ENCODE measurements at regions not wholly inside any gene's neighbourhood (a gene's known extent, or its start where the extent isn't known, plus 50 kb on each side); places are given as distances from the start of the nearest gene placed in this dataset.

GRCh38 chr9:118583414-118583813, 785.8 kb downstream of the BRINP1 start:
- ATAC-seq (ENCODE audit: low read depth in 2 of 2) (no peak), DNase-seq (no peak)
- Mint-ChIP-seq H3K36me3 (no peaks in the 10 kb centered on the region), H3K4me1 (no peaks in the 10 kb centered on the region), H3K27ac (no peak overlapping the region), H3K27me3 (no peaks in the 10 kb centered on the region), H3K9me3 (peaks cover 0 to 18% (median 6%) of the 10 kb centered on the region in 7 donors), H3K4me3 (no peak overlapping the region)
- Histone ChIP-seq H3K9me3 (ENCODE audit: control insufficient read depth in 2 of 2, low read length in 2 of 2) (peaks cover 1 to 2% of the 10 kb centered on the region in 2 experiments), H3K27me3 (ENCODE audit: control insufficient read depth, insufficient read depth, low read length) (no peaks in the 10 kb centered on the region), H3K4me3 (ENCODE audit: low read depth, low read length) (no peak overlapping the region), H3K36me3 (ENCODE audit: control insufficient read depth, insufficient read depth, low read length) (no peaks in the 10 kb centered on the region), H3K27ac (ENCODE audit: insufficient read depth, low read length, poor library complexity, severe bottlenecking) (no peak overlapping the region), H3K4me1 (ENCODE audit: control insufficient read depth, insufficient read depth, low read length, poor library complexity, severe bottlenecking) (no peaks in the 10 kb centered on the region)

- no peak overlapping the region for H3K4me3 ChIP-seq (ENCODE audit: low read depth, low read length)
- H3K36me3 ChIP-seq (ENCODE audit: control insufficient read depth, insufficient read depth, low read length) = no peaks in the 10 kb centered on the region
- Mint-ChIP-seq H3K36me3 (no peaks in the 10 kb centered on the region), H3K4me3 (no peak overlapping the region), H3K9me3 (peaks cover 0 to 18% (median 7%) of the 10 kb centered on the region in 7 donors), H3K4me1 (no peaks in the 10 kb centered on the region), H3K27ac (no peak overlapping the region), H3K27me3 (no peaks in the 10 kb centered on the region)
- no peak overlapping the region for H3K27ac ChIP-seq (ENCODE audit: insufficient read depth, low read length, poor library complexity, severe bottlenecking)
- H3K9me3 ChIP-seq (ENCODE audit: control insufficient read depth in 2 of 2, low read length in 2 of 2) = peaks cover 0 to 1% of the 10 kb centered on the region in 2 experiments
- H3K27me3 ChIP-seq (ENCODE audit: control insufficient read depth, insufficient read depth, low read length) = no peaks in the 10 kb centered on the region
- DNase-seq = no peak
- H3K4me1 ChIP-seq (ENCODE audit: control insufficient read depth, insufficient read depth, low read length, poor library complexity, severe bottlenecking) = no peaks in the 10 kb centered on the region
- ATAC-seq (ENCODE audit: low read depth in 2 of 2) = no peak
Observed at GRCh38 chr9:118586978-118587377, 782.3 kb downstream of the BRINP1 start.

- no peak overlapping the region for H3K4me3 Mint-ChIP-seq
- no peaks in the 10 kb centered on the region for H3K27me3 ChIP-seq (ENCODE audit: control insufficient read depth, insufficient read depth, low read length)
- H3K36me3 ChIP-seq (ENCODE audit: control insufficient read depth, insufficient read depth, low read length) = no peaks in the 10 kb centered on the region
- DNase-seq (no peak), ATAC-seq (ENCODE audit: low read depth in 2 of 2) (no peak)
- no peaks in the 10 kb centered on the region for H3K36me3 Mint-ChIP-seq
- no peaks in the 10 kb centered on the region for H3K27me3 Mint-ChIP-seq
- no peaks in the 10 kb centered on the region for H3K4me1 ChIP-seq (ENCODE audit: control insufficient read depth, insufficient read depth, low read length, poor library complexity, severe bottlenecking)
- peaks cover 5 to 16% (median 6%) of the 10 kb centered on the region in 7 donors for H3K9me3 Mint-ChIP-seq
- no peak overlapping the region for H3K4me3 ChIP-seq (ENCODE audit: low read depth, low read length)
- no peak overlapping the region for H3K27ac Mint-ChIP-seq
- no peaks in the 10 kb centered on the region for H3K4me1 Mint-ChIP-seq
- H3K27ac ChIP-seq (ENCODE audit: insufficient read depth, low read length, poor library complexity, severe bottlenecking) = no peak overlapping the region
- peaks cover 0 to 5% of the 10 kb centered on the region in 2 experiments for H3K9me3 ChIP-seq (ENCODE audit: control insufficient read depth in 2 of 2, low read length in 2 of 2)
Observed at GRCh38 chr9:118594428-118594827, 774.8 kb downstream of the BRINP1 start.

- Histone ChIP-seq H3K4me1 (ENCODE audit: control insufficient read depth, insufficient read depth, low read length, poor library complexity, severe bottlenecking) (no peaks in the 10 kb centered on the region), H3K4me3 (ENCODE audit: low read depth, low read length) (no peak overlapping the region), H3K36me3 (ENCODE audit: control insufficient read depth, insufficient read depth, low read length) (no peaks in the 10 kb centered on the region), H3K9me3 (ENCODE audit: control insufficient read depth in 2 of 2, low read length in 2 of 2) (peaks cover 0 to 6% of the 10 kb centered on the region in 2 experiments), H3K27me3 (ENCODE audit: control insufficient read depth, insufficient read depth, low read length) (no peaks in the 10 kb centered on the region), H3K27ac (ENCODE audit: insufficient read depth, low read length, poor library complexity, severe bottlenecking) (no peak overlapping the region)
- H3K27ac Mint-ChIP-seq = no peak overlapping the region
- no peaks in the 10 kb centered on the region for H3K4me1 Mint-ChIP-seq
- no peaks in the 10 kb centered on the region for H3K36me3 Mint-ChIP-seq
- H3K4me3 Mint-ChIP-seq = no peak overlapping the region
- DNase-seq (no peak), ATAC-seq (ENCODE audit: low read depth in 2 of 2) (no peak)
- H3K9me3 Mint-ChIP-seq = peaks cover 0 to 19% (median 7%) of the 10 kb centered on the region in 7 donors
- no peaks in the 10 kb centered on the region for H3K27me3 Mint-ChIP-seq
Observed at GRCh38 chr9:118595719-118596305, 773.4 kb downstream of the BRINP1 start.

GRCh38 chr9:118596374-118597015, 772.7 kb downstream of the BRINP1 start:
- H3K36me3 Mint-ChIP-seq = no peaks in the 10 kb centered on the region
- no peaks in the 10 kb centered on the region for H3K4me1 Mint-ChIP-seq
- no peak overlapping the region for H3K4me3 Mint-ChIP-seq
- no peaks in the 10 kb centered on the region for H3K27me3 Mint-ChIP-seq
- no peaks in the 10 kb centered on the region for H3K4me1 ChIP-seq (ENCODE audit: control insufficient read depth, insufficient read depth, low read length, poor library complexity, severe bottlenecking)
- no peaks in the 10 kb centered on the region for H3K27me3 ChIP-seq (ENCODE audit: control insufficient read depth, insufficient read depth, low read length)
- peaks cover 0 to 19% (median 7%) of the 10 kb centered on the region in 7 donors for H3K9me3 Mint-ChIP-seq
- no peak overlapping the region for H3K4me3 ChIP-seq (ENCODE audit: low read depth, low read length)
- H3K27ac ChIP-seq (ENCODE audit: insufficient read depth, low read length, poor library complexity, severe bottlenecking) = no peak overlapping the region
- no peak overlapping the region for H3K27ac Mint-ChIP-seq
- no peak for DNase-seq
- peaks cover 0 to 6% of the 10 kb centered on the region in 2 experiments for H3K9me3 ChIP-seq (ENCODE audit: control insufficient read depth in 2 of 2, low read length in 2 of 2)
- ATAC-seq (ENCODE audit: low read depth in 2 of 2) = no peak
- H3K36me3 ChIP-seq (ENCODE audit: control insufficient read depth, insufficient read depth, low read length) = no peaks in the 10 kb centered on the region

- H3K9me3 Mint-ChIP-seq = peaks cover 0 to 11% (median 4%) of the 10 kb centered on the region in 7 donors
- H3K4me1 Mint-ChIP-seq = no peaks in the 10 kb centered on the region
- H3K4me3 ChIP-seq (ENCODE audit: low read depth, low read length) = no peak overlapping the region
- no peak overlapping the region for H3K4me3 Mint-ChIP-seq
- H3K9me3 ChIP-seq (ENCODE audit: control insufficient read depth in 2 of 2, low read length in 2 of 2) = no peaks in the 10 kb centered on the region
- no peaks in the 10 kb centered on the region for H3K36me3 ChIP-seq (ENCODE audit: control insufficient read depth, insufficient read depth, low read length)
- H3K27me3 ChIP-seq (ENCODE audit: control insufficient read depth, insufficient read depth, low read length) = no peaks in the 10 kb centered on the region
- ATAC-seq (ENCODE audit: low read depth in 2 of 2) = no peak
- H3K36me3 Mint-ChIP-seq = no peaks in the 10 kb centered on the region
- H3K4me1 ChIP-seq (ENCODE audit: control insufficient read depth, insufficient read depth, low read length, poor library complexity, severe bottlenecking) = no peaks in the 10 kb centered on the region
- H3K27ac Mint-ChIP-seq = no peak overlapping the region
- H3K27ac ChIP-seq (ENCODE audit: insufficient read depth, low read length, poor library complexity, severe bottlenecking) = no peak overlapping the region
- DNase-seq = no peak
- no peaks in the 10 kb centered on the region for H3K27me3 Mint-ChIP-seq
Observed at GRCh38 chr9:118606668-118607067, 762.6 kb downstream of the BRINP1 start.

GRCh38 chr9:118609355-118610044, 759.7 kb downstream of the BRINP1 start:
- Mint-ChIP-seq H3K9me3 (peaks cover 0 to 18% (median 4%) of the 10 kb centered on the region in 7 donors), H3K4me3 (no peak overlapping the region), H3K27me3 (no peaks in the 10 kb centered on the region), H3K36me3 (no peaks in the 10 kb centered on the region), H3K4me1 (no peaks in the 10 kb centered on the region), H3K27ac (no peak overlapping the region)
- Histone ChIP-seq H3K27me3 (ENCODE audit: control insufficient read depth, insufficient read depth, low read length) (no peaks in the 10 kb centered on the region), H3K4me1 (ENCODE audit: control insufficient read depth, insufficient read depth, low read length, poor library complexity, severe bottlenecking) (no peaks in the 10 kb centered on the region), H3K36me3 (ENCODE audit: control insufficient read depth, insufficient read depth, low read length) (no peaks in the 10 kb centered on the region), H3K27ac (ENCODE audit: insufficient read depth, low read length, poor library complexity, severe bottlenecking) (no peak overlapping the region), H3K4me3 (ENCODE audit: low read depth, low read length) (no peak overlapping the region), H3K9me3 (ENCODE audit: control insufficient read depth in 2 of 2, low read length in 2 of 2) (peaks cover 0 to 4% of the 10 kb centered on the region in 2 experiments)
- no peak for DNase-seq
- ATAC-seq (ENCODE audit: low read depth in 2 of 2) = no peak
